Panc1 (cell line): ENCODE measurements at regions not wholly inside any gene's neighbourhood (a gene's known extent, or its start where the extent isn't known, plus 50 kb on each side); places are given as distances from the start of the nearest gene placed in this dataset.

Source experiments
- ATAC-seq: fragments of 200-7000 bp; cut with Tn5 transposase; 2 replicates; pipeline ENCODE4 v1.9.1; 2020; ENCODE audit warnings: mild to moderate bottlenecking, moderate library complexity
- BruUV-seq: library from RNA; stranded (reverse); fragments of 400-500 nt; replicated peaks from 2 replicates; lab custom pipeline; 2021; lab: Mats Ljungman, UMichigan
- CTCF ChIA-PET: fragments of 300-600 bp; sonication (Branson Sonifier 250); formaldehyde crosslinking; loops from one replicate; lab custom pipeline; 2022; ENCODE audit warnings: antibody characterized with exemption; lab: Charles Lee
- POLR2A ChIA-PET: fragments of 300-600 bp; sonication (Branson Sonifier 250); formaldehyde crosslinking; loops from one replicate; lab custom pipeline; 2022; ENCODE audit warnings: antibody characterized with exemption; lab: Charles Lee
- DNase-seq: peaks from one replicate; pipeline ENCODE4 v3.0.0-alpha.2; 2010; ENCODE audit warnings: low read depth, low spot score
- H3K27ac ChIP-seq: 2 replicates; pipeline ENCODE4 v1.5.1; 2011; ENCODE audit warnings: mild to moderate bottlenecking, low read length, inconsistent platforms
- H3K27me3 ChIP-seq: fragments of 200-500 bp; sonication (Bioruptor generic); 2 replicates; pipeline ENCODE4 v1.6.0; 2014; ENCODE audit warnings: low read length, inconsistent platforms; ENCODE audit not compliant: control insufficient read depth, insufficient read depth
- H3K36me3 ChIP-seq: fragments of 200-500 bp; sonication (Bioruptor generic); 2 replicates; pipeline ENCODE4 v1.5.1; 2014; ENCODE audit warnings: inconsistent platforms, mild to moderate bottlenecking, low read length, moderate library complexity; ENCODE audit not compliant: control insufficient read depth, insufficient read depth
- H3K4me1 ChIP-seq: 2 replicates; pipeline ENCODE4 v1.5.1; 2011; ENCODE audit warnings: inconsistent platforms, mild to moderate bottlenecking, low read length, moderate library complexity; ENCODE audit not compliant: control insufficient read depth, insufficient read depth
- H3K4me3 ChIP-seq, 2 experiments: 2 replicates each; pipeline ENCODE4 v1.5.1; 2011 to 2012; ENCODE audit warnings: low read depth in 2 of 2, low read length in 2 of 2, mild to moderate bottlenecking in 2 of 2, inconsistent platforms in 1 of 2, moderate library complexity in 1 of 2
- H3K9me3 ChIP-seq: fragments of 200-500 bp; sonication (Bioruptor generic); 2 replicates; pipeline ENCODE4 v1.5.1; 2014; ENCODE audit warnings: low read depth, mild to moderate bottlenecking, inconsistent platforms, low read length, moderate library complexity; ENCODE audit not compliant: control insufficient read depth, insufficient read depth
- CTCF ChIP-seq: fragments of 450-650 bp; IDR thresholded peaks from 2 replicates; pipeline ENCODE4 v1.5.1; 2017; ENCODE audit warnings: mild to moderate bottlenecking
- POLR2AphosphoS5 ChIP-seq: IDR thresholded peaks from 2 replicates; pipeline ENCODE4 v1.6.1; 2012; ENCODE audit warnings: mild to moderate bottlenecking, low read depth, low read length, moderate library complexity
- REST ChIP-seq, 2 experiments: IDR thresholded peaks; 2 replicates each; pipeline ENCODE4 v1.6.1; 2011 to 2012; ENCODE audit warnings: low read depth in 2 of 2, control low read depth in 1 of 2, low read length in 1 of 2, mild to moderate bottlenecking in 1 of 2, moderate library complexity in 1 of 2; ENCODE audit not compliant: insufficient read depth in 1 of 2
- SIN3A ChIP-seq: IDR thresholded peaks from 2 replicates; pipeline ENCODE4 v1.6.1; 2012; ENCODE audit warnings: low read depth, mild to moderate bottlenecking, low read length, moderate library complexity, borderline replicate concordance; ENCODE audit not compliant: insufficient read depth
- TCF7L2 ChIP-seq: IDR thresholded peaks from 2 replicates; pipeline ENCODE4 v1.6.1; 2011; ENCODE audit warnings: mild to moderate bottlenecking, low read depth, low read length, inconsistent platforms
- in situ Hi-C: cut with HindIII; loops from 2 replicates; pipeline ENCODE4 v1.10.0; 2016; ENCODE audit warnings: low sequenced_read_pairs, low pct_unique_long_range_greater_than_20kb
- intact Hi-C: fragments of 100-400 bp; cut with micrococcal nuclease; formaldehyde crosslinking; loops from one replicate; pipeline ENCODE4 v1.10.0; 2022; ENCODE audit not compliant: unreplicated experiment

GRCh38 chr3:175985781-175986180, 1126.6 kb downstream of the NAALADL2 start:
- DNase-seq (no peak), ATAC-seq (no peak)
- ChIA-PET CTCF (no interaction called here), POLR2A (no interaction called here)
- intact Hi-C loops (no loop called here), in situ Hi-C loops (no loop called here)
- H3K4me1 ChIP-seq: no peaks in the 10 kb centered on the region
- H3K9me3 ChIP-seq: no peaks in the 10 kb centered on the region
- no peak overlapping the region for H3K27ac ChIP-seq
- TF ChIP-seq CTCF (no peak), TCF7L2 (no peak), POLR2AphosphoS5 (no peak), REST (IDR thresholded peaks at IDR 0.05; ENCODE audit: insufficient read depth in 1 of 2, low read depth in 2 of 2, low read length in 1 of 2) (no peak), SIN3A (no peak)
- H3K4me3 ChIP-seq: no peak overlapping the region
- no TSS peak for BruUV-seq
- no peaks in the 10 kb centered on the region for H3K27me3 ChIP-seq
- no peaks in the 10 kb centered on the region for H3K36me3 ChIP-seq

GRCh38 chr3:175983379-175983778, 1124.2 kb downstream of the NAALADL2 start:
- no peak overlapping the region for H3K27ac ChIP-seq
- DNase-seq: no peak
- H3K9me3 ChIP-seq: no peaks in the 10 kb centered on the region
- no peaks in the 10 kb centered on the region for H3K4me1 ChIP-seq
- POLR2A ChIA-PET: no interaction called here
- no peaks in the 10 kb centered on the region for H3K27me3 ChIP-seq
- no peak for ATAC-seq
- no peaks in the 10 kb centered on the region for H3K36me3 ChIP-seq
- TF ChIP-seq SIN3A: no peak
- no peak for TF ChIP-seq POLR2AphosphoS5
- TF ChIP-seq CTCF: no peak
- no TSS peak for BruUV-seq
- CTCF ChIA-PET: no interaction called here
- no peak overlapping the region for H3K4me3 ChIP-seq
- intact Hi-C loops: no loop called here
- in situ Hi-C loops: no loop called here
